GM19351 (cell line): ENCODE measurements at regions not wholly inside any gene's neighbourhood (a gene's known extent, or its start where the extent isn't known, plus 50 kb on each side); places are given as distances from the start of the nearest gene placed in this dataset.

Source experiments
- ATAC-seq: cut with Tn5 transposase; IDR thresholded peaks from one replicate; pipeline ENCODE4 v1.9.1; 2021; ENCODE audit warnings: mild to moderate bottlenecking, moderate library complexity; ENCODE audit not compliant: unreplicated experiment

GRCh38 chr10:83352588-83352987 lies 786.7 kb upstream of the GHITM start:
- no peak for ATAC-seq

GRCh38 chr10:83354456-83354855 lies 784.9 kb upstream of the GHITM start:
- no peak for ATAC-seq

DNA sequence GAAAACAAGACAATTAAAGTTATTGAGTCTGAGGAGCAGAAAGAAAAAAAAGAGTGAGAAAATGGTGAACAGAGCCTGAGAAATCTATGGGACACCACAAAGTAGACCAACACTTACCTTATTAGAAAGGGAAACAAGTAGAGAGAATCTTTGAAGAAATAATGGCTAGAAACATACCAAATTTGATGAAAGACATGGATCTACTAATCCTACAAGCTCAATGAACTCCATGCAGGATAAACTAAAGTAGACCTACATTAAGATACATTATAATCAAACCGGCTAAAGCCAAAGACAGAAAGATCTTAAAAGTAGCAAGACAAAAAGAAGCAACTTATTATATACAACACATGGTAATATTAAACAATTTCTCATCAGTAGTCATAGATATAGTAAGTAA lies 782.3 kb upstream of the GHITM start:
- ATAC-seq = no peak

- no peak for ATAC-seq
Measured at GRCh38 chr10:83357627-83358026, 781.7 kb upstream of the GHITM start.

DNA sequence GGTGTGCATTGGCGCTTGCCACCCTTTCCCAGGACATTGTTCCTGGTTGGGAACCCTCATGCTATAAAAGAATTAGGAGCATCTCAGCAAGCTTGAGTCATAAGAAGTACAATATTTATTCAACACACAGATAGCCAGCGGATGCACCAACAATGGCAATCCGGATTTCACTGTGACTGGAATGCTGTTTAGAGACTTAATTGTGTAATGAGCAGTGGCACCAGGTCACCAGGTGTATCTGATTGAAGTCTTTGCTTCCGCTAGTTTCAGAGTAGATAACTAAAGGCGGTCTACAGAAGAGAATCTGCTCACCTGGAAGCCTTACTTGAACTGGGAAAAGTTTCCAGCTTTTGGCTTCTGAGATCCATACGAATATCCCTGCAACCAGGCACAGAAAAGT lies 772.3 kb upstream of the GHITM start:
- no peak for ATAC-seq

DNA sequence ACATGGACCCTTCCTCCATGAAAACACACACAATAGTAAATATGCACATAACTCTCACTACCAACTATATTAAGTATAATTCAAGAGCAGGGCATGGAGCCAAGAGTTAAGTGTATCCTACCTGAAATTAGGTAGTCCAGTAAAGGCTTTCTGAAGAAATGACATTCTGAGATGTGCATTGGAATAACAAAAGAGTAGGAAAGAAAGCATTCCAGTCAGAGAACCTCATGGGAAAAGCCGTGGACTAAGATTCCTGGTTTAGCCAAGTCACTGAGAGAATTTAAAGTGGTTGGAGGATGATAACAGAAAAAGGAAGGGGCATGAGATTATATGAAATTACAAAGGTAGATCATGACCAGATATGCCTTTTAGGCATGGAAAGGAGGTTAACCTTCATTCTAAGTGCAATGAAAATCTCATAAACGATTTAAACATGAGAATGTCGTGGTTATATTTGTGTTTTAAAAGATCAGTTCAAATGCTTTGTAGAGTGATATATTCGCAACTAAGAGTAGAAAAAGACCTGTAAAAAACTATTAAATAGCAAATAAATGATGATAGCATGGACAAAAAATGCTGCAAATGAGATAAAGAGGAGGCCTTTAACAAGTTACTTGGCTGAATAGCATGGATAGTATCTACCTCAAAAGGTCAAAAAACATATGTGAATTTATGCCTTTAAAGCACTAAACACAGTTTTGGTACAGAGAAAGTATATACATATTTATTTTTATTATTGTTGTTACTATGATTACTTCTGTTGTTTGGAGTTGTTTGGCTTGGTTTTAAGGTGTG lies 767.4 kb upstream of the GHITM start:
- no peak for ATAC-seq

DNA sequence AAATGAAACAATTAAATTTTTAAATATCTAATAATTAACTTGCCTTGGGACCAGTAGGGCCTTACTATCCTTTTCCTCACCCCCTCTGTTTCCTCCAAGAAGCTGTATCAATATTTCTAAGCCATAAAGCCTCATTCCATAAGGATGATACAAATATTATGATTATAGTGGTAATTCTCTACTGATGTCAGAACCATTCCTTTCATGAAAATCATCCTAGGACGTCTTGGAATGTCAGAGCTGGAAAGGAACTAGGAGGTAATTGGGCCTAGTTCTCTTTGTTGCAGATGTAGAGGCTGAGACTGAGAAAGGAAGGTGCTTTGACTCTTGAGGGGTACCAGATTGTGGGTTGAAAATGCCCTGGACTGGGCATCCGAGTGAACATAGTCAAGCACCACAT lies 766.7 kb upstream of the GHITM start:
- no peak for ATAC-seq

DNA sequence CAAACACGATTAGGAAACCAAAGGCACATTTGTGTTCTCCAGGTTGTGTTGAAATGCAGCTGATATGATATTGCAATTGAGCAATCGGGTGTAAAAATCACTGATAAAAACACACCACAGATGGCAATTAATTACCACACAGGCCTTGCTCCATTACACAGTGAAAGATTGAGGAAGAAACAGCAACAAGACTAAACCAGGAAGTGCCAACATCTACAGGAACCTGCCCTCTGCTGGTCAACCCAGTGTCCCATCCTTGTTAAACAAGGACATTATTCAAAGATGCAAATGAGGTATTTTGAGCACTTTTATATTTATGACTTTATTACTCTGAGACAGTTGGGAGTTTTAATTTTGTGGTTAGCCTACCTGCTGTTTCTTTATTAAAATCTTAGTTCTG lies 765.6 kb upstream of the GHITM start:
- no peak for ATAC-seq

DNA sequence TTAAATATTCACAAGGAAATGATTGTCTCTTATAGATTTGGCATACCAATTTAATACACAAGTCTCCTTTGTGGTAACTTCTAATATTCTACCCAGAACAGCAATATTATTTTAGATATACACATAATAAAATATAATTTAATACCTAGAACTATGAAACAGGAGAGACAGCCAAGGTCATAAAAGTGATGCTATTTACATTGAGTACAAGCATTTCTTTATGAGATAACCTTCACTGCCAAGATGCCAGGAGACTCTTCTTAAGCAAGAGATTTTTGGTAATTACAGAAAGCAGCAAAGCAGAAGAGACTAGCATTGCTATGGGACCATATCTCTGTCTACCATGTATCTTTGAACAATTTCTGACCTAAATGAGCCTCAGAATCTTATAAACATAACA lies 764.6 kb upstream of the GHITM start:
- ATAC-seq = no peak

GRCh38 chr10:83375274-83375673 lies 764.0 kb upstream of the GHITM start:
- ATAC-seq = no peak

DNA sequence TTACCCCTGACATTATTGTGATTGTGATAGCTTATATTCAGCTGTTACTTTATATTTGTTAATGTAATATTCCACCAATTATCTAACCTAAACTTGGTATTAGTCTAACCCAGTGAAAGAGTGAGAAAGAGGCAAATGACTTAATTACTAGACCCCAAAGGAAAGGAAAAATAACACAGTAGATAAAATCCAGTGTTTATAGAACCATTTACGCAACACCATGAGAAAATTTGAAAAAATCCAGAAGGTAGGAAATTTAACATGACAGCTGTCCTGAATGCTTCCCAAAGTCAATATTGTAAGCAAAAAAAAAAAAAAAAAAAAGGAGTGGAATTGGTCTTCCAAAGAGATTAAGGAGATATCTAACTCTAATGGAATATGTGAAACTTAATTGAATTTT lies 741.5 kb upstream of the GHITM start:
- ATAC-seq = no peak

DNA sequence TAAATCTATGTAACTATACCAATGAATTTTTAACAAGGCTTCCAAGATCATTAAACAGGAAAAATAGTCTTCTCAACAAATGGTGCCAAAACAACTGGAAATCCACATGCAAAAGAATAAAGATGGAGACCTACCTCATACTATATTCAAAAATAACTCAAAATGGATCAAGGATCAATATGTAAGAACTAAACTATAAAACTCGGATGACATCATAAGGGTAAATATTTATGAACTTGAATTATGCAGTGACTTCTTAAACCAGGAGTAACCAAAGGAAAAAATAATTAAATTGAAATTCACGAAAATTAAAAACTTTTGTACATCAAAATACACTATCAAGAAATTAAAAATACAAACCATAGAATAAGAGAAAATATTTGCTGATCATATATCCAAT lies 728.7 kb upstream of the GHITM start:
- ATAC-seq = no peak

- peak; percentile 58 for ATAC-seq
Measured at GRCh38 chr10:83425306-83425705, 714.0 kb upstream of the GHITM start.

DNA sequence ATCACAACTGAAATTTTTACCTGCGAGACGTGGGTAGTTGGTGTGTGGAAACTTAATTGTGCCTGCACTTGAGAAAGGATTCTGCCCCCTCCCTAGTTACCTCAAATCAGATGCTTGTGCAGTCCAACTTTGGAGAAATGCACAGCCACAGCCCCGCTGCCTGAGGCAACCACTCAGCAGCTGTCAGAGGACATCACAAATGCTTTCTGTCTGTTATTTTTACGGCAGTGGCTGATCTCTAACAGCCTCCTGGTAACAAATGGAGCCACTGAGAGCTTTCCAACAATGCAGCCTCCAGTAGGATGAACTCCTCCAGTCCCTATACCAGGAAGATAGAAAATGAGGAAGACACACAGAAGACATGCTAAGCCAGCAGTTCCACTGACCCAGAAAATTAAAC lies 712.2 kb upstream of the GHITM start:
- ATAC-seq = no peak

DNA sequence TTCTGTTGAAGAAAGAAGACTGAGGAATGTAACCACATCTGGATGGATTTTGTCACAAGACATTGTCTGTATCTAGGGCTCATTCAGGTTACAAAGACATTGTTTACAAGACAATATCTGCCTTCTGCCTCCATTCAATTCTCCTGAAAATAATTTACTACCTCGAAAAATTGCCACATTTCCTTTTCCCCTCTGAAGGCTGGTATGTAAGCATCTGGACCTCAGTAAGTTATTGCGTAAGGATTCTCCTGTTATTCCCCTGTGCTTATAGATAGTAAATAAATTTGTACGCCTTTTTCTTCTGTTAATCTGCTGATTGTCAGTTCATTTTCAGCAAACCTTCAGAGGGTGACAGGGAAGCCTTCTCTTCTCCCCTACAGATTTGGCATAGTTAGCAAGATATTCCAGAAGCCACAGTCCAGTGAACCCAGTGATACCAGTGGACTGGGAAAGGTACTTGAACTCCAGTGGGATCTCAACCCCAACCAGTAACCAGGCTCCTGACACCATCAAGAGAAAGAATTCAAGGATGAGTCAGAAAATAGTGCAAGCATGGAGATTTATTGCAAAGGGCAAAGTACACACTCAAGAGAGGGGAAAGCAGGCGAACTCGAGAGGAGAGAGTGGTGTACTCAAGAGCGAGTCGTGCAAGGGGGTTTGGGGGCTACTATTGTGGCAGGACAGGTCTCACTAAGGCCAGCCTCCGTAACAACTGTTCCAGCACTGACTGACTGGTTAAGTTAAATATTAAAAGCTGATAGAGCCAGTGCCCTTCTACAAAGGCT lies 706.9 kb upstream of the GHITM start:
- no peak for ATAC-seq

- no peak for ATAC-seq
Measured at GRCh38 chr10:83433705-83434104, 705.6 kb upstream of the GHITM start.

DNA sequence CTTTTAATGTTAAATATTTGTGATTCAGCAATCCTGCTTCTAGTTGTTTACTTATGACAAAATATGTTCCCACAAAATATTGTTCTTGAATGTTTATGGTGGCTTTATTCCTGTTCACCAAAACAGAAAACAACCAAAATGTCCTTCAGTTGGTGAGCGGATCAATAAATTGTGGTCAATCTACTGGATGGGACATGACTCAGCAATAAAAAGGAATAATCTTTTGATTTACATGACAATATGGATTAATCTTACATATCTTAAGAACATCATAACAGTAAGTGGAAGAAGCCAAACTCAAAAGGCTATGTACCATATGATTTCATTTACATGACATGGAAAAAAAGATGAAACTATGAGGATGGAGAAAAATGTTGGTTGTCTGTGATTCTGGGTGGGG lies 691.3 kb upstream of the GHITM start:
- ATAC-seq = no peak

- ATAC-seq = no peak
Measured at GRCh38 chr10:83458611-83459010, 680.7 kb upstream of the GHITM start.

- no peak for ATAC-seq
Measured at GRCh38 chr10:83459124-83459523, 680.2 kb upstream of the GHITM start.

DNA sequence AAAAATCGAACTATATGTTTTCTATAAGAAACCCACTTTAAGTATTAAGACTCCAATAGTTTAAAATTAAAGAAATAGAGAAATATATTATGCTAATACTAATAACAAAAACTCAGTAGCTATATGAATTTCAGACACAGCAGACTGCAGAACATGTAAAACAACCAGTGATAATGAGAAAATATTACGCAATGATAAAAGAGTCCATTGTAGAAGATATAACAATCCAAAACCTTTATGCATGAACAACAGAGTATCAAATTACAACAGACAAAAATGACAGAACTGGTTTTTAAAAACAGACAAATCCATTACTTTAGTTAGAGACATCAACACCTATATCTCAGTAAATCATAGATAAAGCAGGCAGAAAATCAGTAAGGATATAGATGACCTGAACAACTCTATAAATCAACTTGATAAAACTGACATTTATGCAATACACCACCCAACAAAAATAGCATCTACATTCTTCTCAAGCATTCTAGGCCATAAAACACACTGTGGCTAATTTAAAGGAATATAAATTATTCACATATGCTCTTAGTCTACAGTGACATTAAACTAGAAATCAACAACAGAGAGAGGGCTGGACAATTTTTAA lies 669.5 kb upstream of the GHITM start:
- ATAC-seq = no peak

DNA sequence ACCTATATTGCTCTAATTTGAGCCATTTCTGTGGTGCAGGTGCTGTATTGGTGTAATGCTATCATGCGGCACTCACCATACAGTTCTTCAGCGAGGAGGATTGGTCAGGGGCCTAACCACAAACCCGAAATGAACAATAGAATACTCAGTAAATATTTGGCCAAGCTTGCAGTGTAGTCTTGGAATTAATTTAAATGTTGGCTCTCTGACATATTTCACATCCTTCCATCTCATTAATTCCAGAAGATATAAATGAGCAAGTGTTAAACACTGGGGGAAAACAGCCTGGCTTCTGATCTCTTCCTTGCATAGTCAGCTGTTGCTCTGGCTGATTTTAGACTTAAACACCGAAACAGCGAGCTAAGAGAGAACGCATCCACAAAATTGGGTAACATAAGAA lies 663.1 kb upstream of the GHITM start:
- no peak for ATAC-seq

- no peak for ATAC-seq
Measured at GRCh38 chr10:83489161-83489560, 650.1 kb upstream of the GHITM start.
